GM18870 (cell line): ENCODE measurements at regions not wholly inside any gene's neighbourhood (a gene's known extent, or its start where the extent isn't known, plus 50 kb on each side); places are given as distances from the start of the nearest gene placed in this dataset.
"Not testable (repeated sequence)": the region's sequence is repeated elsewhere in the genome, so short reads cannot be mapped to it uniquely, and the experiment has no call there.

Experiments
- ATAC-seq: cut with Tn5 transposase; IDR thresholded peaks from one replicate; pipeline ENCODE4 v1.9.1; 2021; ENCODE audit warnings: moderate library complexity; ENCODE audit not compliant: unreplicated experiment

DNA sequence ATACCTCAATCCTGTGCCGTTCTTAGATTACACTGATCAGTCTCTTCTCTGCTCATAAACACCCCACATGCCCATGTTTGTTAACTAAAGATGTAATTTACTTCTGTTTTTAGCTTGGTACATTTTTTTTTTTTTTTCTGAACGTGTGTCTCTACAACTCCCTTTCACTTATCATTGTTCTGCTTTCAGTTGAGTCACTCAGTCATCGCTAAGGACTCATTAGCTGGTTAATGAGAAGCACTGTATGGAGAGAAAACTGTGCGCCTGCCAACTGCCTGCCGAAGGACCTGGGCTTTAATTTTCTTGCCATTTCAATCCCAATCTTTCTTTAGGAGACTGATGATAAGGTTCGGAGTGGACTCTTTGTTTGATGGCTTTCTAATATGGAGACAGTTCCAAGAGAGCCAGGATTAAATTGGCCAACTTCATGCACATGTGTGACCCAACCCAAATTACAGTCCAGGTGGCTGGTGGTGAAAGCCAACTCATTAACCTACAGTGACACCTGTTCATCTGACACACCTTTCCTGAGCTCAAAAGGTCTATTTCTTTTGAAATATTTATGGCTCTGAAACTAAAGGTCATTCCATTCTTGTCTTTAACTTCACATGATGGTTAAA, 334.1 kb downstream of the BCKDHB start:
- ATAC-seq: no peak

DNA sequence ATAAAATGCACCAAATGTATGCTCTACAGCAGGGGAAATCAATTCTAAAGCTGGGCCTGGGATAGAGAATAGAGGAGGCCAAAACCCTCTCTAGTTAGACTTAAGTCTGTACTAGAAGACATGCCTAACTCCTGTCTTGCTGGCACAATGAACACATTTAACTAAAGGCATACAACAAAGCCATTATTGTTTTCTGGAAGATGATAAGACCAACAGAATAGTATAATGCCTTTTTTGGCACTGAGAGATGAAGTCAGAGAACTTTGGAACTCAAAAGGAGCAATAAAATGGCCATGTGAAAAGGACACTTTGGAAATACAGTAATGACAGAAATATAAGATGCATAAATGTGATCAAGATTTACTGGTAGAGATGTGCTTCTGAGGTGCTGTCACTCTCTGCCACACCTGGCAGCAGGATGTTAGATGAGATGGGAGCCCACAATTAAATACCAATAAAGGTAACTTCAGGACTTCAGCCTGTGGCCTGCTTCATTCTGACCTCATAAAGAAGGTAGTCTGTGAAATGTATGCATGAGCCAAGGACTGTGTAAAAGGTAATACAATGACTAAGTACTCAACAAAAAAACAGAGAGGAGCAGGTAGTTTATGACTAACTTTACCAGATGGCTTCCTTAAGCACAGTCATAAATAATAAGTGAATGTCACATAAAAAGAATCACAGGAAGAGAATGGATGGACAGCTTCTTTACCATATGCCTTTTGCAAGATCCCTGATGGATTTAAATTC, 333.4 kb downstream of the BCKDHB start:
- no peak for ATAC-seq

DNA sequence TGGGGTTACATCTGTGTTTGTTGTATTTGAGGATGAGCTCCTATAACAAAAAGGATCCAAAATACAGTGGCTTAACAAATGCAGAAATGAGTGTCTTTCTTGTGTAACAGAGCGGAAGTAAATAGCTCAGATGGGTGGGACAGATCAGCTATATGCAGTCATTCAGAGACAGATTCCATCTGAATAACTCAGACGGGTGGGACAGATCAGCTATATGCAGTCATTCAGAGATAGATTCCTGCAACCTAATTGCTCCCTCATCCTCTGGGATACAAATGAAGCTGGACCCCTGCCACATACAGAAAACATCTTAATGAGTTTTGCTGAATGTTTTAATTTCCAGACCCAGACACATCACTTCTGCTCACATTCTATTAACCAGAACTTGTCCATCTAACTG, 332.3 kb downstream of the BCKDHB start:
- no peak for ATAC-seq

DNA sequence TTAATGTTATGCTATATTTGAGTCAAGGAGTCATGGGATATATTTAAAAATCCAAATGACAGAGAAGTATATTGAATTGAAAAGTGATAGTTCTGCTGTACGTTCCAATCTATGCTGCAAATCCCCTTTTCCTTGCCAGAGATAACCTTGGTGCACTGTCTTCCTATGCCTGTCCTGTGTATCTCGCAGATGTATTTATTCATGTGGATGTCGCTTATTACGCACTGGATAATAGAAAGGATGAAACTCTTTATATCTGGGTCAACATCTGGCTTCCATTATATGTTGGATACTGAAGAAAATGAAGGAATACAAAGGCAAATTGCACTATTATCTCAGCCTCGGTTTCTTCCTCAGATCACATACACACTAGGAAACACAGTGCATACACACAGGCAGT, 331.3 kb downstream of the BCKDHB start:
- no peak for ATAC-seq

DNA sequence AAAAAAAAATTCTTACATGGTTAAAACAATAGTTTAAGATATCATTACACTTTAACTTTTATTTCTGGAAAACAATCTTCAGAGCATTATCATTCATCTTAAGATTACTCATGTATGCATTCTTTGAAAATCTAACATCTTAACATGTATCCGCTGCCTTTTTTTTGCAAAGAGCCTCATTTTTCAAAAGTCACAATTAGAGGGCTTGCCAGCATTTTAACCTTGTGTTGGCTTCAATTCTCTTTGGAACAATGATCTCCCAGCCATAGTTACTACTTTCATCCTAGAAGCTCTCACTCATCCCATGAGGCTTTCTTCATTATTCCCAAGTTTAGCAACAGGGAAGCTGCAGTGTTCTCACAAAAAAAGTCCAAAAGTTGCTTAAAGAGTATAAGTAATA, 330.8 kb downstream of the BCKDHB start:
- ATAC-seq: no peak

DNA sequence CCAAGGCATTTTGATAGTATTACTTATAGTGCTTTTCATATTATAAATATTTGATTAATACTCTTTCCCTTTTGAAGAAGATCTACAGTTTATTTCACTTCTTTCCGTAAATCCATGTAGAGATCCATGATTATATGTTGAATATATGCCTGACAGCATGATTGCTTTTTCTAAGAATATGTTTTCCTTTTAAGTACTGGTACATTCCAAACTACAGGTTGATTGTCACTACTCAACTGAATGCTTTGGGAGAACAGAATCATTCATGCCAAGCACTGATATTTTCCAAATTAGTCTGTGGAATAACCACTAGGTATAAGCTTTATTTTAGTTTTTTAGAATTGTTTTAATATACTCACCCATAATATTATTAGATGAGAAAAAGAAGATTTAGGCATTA, 330.2 kb downstream of the BCKDHB start:
- ATAC-seq: no peak

DNA sequence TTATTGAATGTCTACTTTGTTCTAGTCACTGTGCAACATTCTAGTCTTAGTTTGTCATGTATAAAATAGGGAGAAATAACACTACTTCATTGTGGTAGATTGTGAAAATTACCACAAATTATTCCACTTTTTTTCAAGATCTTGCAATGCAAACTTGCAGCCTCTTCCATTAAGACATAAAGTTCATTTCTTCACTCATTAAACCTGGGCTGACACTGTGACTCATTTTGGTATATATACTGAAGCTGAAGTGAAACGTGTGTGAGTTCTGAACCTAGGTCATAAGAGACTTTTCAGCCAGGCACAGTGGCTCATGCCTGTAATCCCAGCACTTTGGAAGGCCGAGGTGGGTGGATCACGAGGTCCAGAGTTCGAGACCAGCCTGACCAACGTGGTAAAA, 329.0 kb downstream of the BCKDHB start:
- ATAC-seq: no peak

DNA sequence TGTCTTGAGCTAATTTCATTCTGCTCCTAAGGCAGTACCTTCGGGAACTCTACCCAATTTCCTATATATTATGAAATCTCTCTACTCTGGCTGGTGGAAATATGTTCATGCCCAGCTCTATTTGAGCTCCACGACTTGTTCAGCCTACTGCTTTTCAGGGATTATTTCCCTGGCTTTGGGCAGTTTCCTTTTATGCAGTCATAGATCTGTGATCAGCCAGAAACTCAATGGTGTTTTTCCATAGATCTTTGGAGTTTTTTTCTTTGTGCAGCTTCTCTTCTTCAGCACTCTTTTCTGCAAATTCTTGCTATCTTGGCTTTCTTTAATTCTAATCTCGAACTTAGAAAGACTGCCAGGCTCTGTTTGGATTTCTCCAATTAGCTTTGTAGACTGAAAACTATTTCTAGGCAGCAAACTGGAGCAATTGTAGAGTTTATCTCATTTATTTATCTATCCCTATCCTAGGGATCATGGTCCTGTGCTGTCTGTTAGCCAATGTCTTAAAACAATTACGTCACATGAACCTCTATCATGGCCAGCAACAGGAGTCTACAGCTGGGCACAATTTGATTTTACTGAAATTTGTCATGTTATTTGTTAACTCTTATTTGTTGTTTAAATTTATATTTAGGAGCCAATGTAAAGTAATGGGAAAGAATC, 328.4 kb downstream of the BCKDHB start:
- no peak for ATAC-seq

DNA sequence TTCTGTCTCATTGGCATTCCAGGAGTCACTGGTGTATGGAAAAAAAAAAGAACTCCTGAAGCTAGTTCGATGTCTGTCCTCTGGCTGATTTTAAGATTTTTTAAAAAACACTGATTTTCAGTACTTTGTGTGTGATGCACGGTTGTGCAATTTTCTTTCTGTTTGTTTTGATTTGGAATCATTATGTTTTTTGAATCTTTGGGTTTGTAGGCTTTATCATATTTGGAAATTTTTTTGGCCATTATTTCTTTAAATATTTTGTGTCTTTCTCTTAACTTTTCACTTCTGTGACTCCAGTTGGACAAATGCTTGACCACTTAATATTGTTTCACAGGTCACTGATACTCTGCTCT, 327.2 kb downstream of the BCKDHB start:
- ATAC-seq: no peak

DNA sequence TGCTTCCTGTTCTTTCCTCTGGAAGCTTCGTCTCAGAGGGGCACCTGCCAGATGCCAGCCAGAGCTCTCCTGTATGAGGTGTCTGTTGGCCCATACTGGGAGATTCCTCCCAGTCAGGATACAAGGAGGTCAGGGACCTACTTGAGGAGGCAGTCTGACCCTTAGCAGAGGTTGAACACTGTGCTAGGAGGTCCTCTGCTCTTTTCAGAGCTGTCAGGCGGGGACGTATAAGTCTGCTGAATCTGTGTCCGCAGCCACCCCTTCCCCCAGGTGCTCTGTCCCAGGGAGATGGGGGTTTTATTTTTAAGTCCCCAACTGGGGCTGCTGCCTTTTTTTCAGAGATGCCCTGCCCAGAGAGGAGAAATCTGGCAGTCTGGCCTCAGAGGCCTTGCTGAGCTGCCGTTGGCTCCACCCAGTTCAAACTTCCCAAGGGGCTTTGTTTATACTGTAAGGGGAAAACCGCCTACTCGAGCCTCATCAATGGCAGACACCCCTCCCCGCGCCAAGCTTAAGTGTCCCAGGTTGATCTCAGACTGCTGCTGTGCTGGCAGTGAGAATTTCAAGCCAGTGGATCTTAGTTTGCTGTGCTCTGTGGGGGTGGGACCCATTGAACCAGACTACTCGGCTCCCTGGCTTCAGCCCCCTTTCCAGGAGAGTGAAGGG, 326.7 kb downstream of the BCKDHB start:
- no peak for ATAC-seq

DNA sequence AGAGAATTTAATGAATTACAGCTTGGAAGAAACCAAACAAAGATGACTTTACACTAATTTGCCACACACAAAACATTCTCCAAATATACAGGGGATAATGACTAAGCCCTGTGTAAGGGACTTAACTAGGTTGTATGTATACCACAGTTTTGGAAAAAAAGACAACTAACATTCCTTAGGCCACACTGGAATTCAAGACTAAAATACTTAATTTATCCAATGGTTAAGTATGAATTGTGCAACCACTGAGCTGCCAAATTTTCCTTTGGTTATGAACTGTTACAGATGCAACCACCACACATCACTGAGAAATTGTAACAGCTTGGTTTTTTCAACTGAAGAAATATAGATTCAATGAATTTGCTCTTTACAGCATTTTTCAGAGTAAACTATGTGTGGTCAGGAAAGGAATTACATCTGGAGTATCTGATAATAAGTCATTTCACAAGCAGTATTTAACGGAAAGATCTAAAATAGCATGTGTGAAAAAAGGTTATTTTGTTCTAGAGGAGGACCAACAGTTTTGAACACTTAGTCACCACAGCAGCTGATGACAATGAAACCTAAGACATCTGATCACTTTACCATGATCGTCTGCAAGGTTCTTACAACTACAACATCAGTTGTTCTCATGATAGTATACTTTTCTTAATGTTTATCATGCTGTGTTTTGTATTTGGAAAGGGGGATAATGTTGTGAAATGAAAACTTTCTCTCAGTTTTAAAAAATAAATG, 318.8 kb downstream of the BCKDHB start:
- no peak for ATAC-seq

DNA sequence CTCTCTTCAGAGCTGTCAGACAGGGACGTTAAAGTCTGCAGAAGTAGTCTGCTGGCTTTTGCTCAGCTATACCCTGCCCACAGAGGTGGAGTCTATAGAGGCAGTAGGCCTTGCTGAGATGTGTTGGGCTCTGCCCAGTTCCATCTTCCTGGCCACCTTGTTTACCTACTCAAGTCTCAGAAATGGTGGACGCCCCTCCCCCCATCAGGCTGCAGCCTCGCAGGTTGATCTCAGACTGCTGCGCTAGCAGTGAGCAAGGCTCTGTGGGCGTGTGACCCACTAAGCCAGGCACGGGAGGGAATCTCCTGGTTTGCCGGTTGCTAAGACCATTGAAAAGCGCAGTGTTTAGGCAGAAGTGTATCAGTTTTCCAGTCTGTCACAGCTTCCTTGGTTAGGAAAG, 305.0 kb downstream of the BCKDHB start:
- no peak for ATAC-seq

DNA sequence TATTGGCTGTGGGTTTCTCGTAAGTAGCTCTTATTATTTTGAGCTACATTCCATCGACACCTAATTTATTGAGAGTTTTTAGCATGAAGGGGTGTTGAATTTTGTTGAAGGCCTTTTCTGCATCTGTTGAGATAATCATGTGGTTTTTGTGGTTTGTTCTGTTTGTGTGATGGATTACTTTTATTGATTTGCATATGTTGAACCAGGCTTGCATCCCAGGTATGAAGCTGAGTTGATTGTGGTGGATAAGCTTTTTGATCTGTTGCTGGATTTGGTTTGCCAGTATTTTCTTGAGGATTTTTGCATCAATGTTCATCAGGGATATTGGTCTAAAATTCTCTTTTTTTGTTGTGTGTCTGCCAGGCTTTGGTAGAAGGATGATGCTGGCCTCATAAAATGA, 301.5 kb downstream of the BCKDHB start:
- not testable (repeated sequence) for ATAC-seq

DNA sequence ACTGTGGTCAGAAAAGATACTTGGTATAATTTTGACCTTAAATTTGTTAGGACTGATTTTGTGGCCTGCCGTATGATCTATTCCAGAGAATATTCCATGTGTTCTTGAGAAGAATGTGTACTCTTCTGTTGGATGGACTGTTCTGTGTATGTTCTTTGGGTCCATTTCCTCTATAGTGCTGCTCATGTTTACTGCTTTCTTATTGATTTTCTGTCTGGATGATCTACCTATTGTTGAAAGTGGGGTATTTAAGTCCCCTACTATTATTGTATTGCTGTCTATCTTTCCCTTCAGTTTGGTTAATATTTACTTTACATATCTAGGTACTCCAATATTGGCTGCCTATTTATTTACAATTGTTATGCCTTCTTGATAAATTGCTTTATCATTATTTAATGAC, 298.4 kb downstream of the BCKDHB start:
- ATAC-seq: no peak

DNA sequence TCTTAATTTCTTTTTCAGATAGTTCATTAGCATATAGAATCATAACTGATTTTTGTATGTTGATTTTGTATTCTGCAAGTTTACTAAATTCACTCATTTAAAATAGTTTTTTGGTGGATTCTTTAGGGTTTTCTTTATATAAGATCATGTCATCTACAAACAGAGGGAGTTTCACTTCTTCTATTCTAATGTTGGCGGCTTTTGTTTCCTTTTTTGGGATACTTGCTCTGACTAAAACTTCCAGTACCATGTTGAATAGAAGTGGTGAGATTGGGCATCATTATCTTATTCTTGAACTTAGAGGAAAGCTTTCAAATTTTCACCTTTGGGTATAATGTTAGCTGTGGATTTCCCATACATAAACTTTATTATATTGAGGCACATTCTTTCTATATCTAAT, 296.9 kb downstream of the BCKDHB start:
- ATAC-seq: no peak

DNA sequence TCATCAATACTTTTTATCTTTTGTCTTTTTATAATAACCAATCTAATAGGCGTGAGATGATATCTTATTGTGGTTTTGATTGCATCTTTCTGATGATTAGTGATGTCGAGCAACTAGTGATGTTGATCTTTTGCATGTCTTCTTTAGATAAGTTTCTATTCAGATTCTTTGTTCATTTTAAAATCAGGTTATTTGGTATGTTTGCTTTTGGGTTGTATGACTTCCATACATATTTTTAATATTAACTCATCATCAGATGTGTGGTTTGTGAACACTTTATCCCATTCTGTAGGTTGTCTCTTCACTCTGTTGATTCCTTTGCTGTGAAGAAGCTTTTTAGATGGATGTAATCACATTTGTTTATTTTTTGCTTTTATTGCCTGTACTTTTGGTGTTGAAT, 295.8 kb downstream of the BCKDHB start:
- ATAC-seq: no peak
